Neuronal stem cell (in vitro differentiated cells): ENCODE measurements at regions not wholly inside any gene's neighbourhood (a gene's known extent, or its start where the extent isn't known, plus 50 kb on each side); places are given as distances from the start of the nearest gene placed in this dataset.

Experiments used
- DNase-seq: peaks from one replicate; pipeline ENCODE4 v3.0.0-alpha.2; 2013; ENCODE audit warnings: low spot score
- H2AFZ ChIP-seq: one replicate; pipeline ENCODE4 v1.6.1; 2013; ENCODE audit warnings: mild to moderate bottlenecking, low read length, inconsistent platforms
- H2AK5ac ChIP-seq: 2 replicates; pipeline ENCODE4 v1.6.1; 2013; ENCODE audit warnings: low read depth, mild to moderate bottlenecking, inconsistent platforms, low read length, moderate library complexity, mixed read lengths
- H2BK120ac ChIP-seq: 2 replicates; pipeline ENCODE4 v1.6.1; 2013; ENCODE audit warnings: low read depth, mild to moderate bottlenecking, inconsistent platforms, low read length, moderate library complexity, mixed read lengths
- H2BK12ac ChIP-seq: one replicate; pipeline ENCODE4 v1.6.1; 2013; ENCODE audit warnings: low read length, inconsistent platforms
- H2BK15ac ChIP-seq: 2 replicates; pipeline ENCODE4 v1.6.1; 2013; ENCODE audit warnings: mild to moderate bottlenecking, low read length, inconsistent platforms, mixed read lengths
- H2BK5ac ChIP-seq: one replicate; pipeline ENCODE4 v1.6.1; 2013; ENCODE audit warnings: inconsistent platforms, mild to moderate bottlenecking, low read length, moderate library complexity
- H3K14ac ChIP-seq: one replicate; pipeline ENCODE4 v1.6.1; 2013; ENCODE audit warnings: low read length, inconsistent platforms
- H3K18ac ChIP-seq: 2 replicates; pipeline ENCODE4 v1.6.1; 2013; ENCODE audit warnings: low read length, inconsistent platforms
- H3K23ac ChIP-seq: 2 replicates; pipeline ENCODE4 v1.6.1; 2013; ENCODE audit warnings: low read depth, mild to moderate bottlenecking, mixed read lengths, low read length, inconsistent platforms; ENCODE audit not compliant: poor library complexity
- H3K27ac ChIP-seq: replicated peaks from 3 replicates; pipeline ENCODE4 v1.5.1; 2013; ENCODE audit warnings: low read length, inconsistent platforms
- H3K27me3 ChIP-seq, 3 experiments: 2 replicates each; pipeline ENCODE4 v1.6.1; 2013; ENCODE audit warnings: low read length in 3 of 3, mild to moderate bottlenecking in 2 of 3, inconsistent platforms in 1 of 3, low read depth in 1 of 3, mixed read lengths in 1 of 3, moderate library complexity in 1 of 3; ENCODE audit not compliant: control insufficient read depth in 3 of 3, insufficient read depth in 3 of 3
- H3K36me3 ChIP-seq, 2 donors: replicated peaks in 1 of 2; 2 replicates each; pipeline ENCODE4 v1.6.1; 2013; ENCODE audit warnings: low read length in 2 of 2; ENCODE audit not compliant: control insufficient read depth in 2 of 2, insufficient read depth in 2 of 2
- H3K4ac ChIP-seq: 2 replicates; pipeline ENCODE4 v1.6.1; 2013; ENCODE audit warnings: inconsistent platforms, mild to moderate bottlenecking, low read length, moderate library complexity
- H3K4me1 ChIP-seq, 2 donors: 1 replicate in 1 of 2; 2 replicates in 1 of 2; pipeline ENCODE4 v1.6.1; 2013; ENCODE audit warnings: low read length in 2 of 2, low read depth in 1 of 2; ENCODE audit not compliant: control insufficient read depth in 2 of 2, insufficient read depth in 1 of 2
- H3K4me2 ChIP-seq: one replicate; pipeline ENCODE4 v1.6.1; 2013; ENCODE audit warnings: mild to moderate bottlenecking, low read length, inconsistent platforms; ENCODE audit not compliant: insufficient read depth, poor library complexity, severe bottlenecking
- H3K4me3 ChIP-seq, 2 donors: 2 replicates each; pipeline ENCODE4 v1.5.1; 2013; ENCODE audit warnings: low read length in 2 of 2, mild to moderate bottlenecking in 2 of 2, inconsistent platforms in 1 of 2, moderate library complexity in 1 of 2
- H3K79me1 ChIP-seq: one replicate; pipeline ENCODE4 v1.6.1; 2013; ENCODE audit warnings: low read depth, mild to moderate bottlenecking, inconsistent platforms, low read length, moderate library complexity
- H3K9ac ChIP-seq: one replicate; pipeline ENCODE4 v1.6.1; 2013; ENCODE audit warnings: mild to moderate bottlenecking, low read depth, low read length, inconsistent platforms; ENCODE audit not compliant: poor library complexity
- H3K9me3 ChIP-seq, 2 donors: replicated peaks in 1 of 2; 2 replicates each; pipeline versions ENCODE3 to v1.6.1; 2013; ENCODE audit warnings: low read length in 2 of 2, mild to moderate bottlenecking in 2 of 2, inconsistent platforms in 1 of 2, low read depth in 1 of 2, mixed read lengths in 1 of 2, moderate library complexity in 1 of 2; ENCODE audit not compliant: control insufficient read depth in 2 of 2, insufficient read depth in 1 of 2
- H4K8ac ChIP-seq: one replicate; pipeline ENCODE4 v1.6.1; 2013; ENCODE audit warnings: low read depth, mild to moderate bottlenecking, inconsistent platforms, low read length, moderate library complexity
- H4K91ac ChIP-seq: one replicate; pipeline ENCODE4 v1.6.1; 2013; ENCODE audit warnings: low read length, low read depth, mild to moderate bottlenecking, inconsistent platforms; ENCODE audit not compliant: poor library complexity
- WGBS, 2 donors: extraction: QIAGEN DNeasy Blood & Tissue Kit; methylation state at CpG; one replicate each; pipeline ENCODE4 v1.1.7; 2013; ENCODE audit warnings: missing lambda C conversion rate in 2 of 2, mixed read lengths in 1 of 2; ENCODE audit not compliant: insufficient read length in 2 of 2, insufficient replicate concordance in 1 of 2; ENCODE audit errors: extremely low coverage in 2 of 2; 5-methylcytosine and 5-hydroxymethylcytosine counted together

DNA sequence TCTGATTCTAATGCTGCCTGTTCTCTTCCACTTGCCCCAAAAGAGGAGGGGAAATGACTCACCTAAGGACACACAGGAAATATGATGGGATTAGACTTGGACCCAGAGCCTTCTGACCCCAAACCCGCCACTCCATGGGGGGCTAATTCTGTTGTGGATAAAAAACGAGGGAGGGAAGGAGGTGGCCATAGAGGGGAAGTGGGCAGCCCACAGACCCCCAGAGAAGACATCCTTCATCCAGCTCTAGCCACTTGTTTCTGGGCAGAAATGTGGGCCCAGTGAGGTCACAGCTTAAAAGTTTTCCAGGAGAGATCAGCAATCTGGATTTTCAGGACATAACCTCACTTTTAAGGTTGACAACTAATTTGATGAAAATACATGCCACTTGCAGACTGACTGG is 202.1 kb downstream of the ANKRD60 start:
- Histone ChIP-seq H2BK12ac (no peak overlapping the region), H3K9ac (no peak overlapping the region), H3K23ac (no peak overlapping the region), H2BK5ac (no peak overlapping the region), H3K18ac (no peak overlapping the region), H3K4me1 (no peaks in the 10 kb centered on the region), H2BK15ac (no peak overlapping the region), H3K36me3 (no peaks in the 10 kb centered on the region), H3K4me3 (no peak overlapping the region), H3K14ac (no peak overlapping the region), H3K27me3 (no peaks in the 10 kb centered on the region), H4K8ac (no peak overlapping the region), H3K9me3 (no peaks in the 10 kb centered on the region), H2BK120ac (no peak overlapping the region), H4K91ac (no peak overlapping the region), H3K27ac (no peak overlapping the region), H3K79me1 (no peaks in the 10 kb centered on the region), H3K4me2 (no peak overlapping the region), H2AK5ac (no peak overlapping the region), H2AFZ (no peak overlapping the region), H3K4ac (no peak overlapping the region)
- DNase-seq, result no peak
- no CpG with 5 or more reads among the region's 2 CpGs for WGBS, 2 donors

GRCh38 chr20:58025233-58025632 is 203.2 kb downstream of the ANKRD60 start:
- Histone ChIP-seq H3K27ac (no peak overlapping the region), H3K9ac (no peak overlapping the region), H3K4me3 (no peak overlapping the region), H3K14ac (no peak overlapping the region), H3K4ac (no peak overlapping the region), H2BK5ac (no peak overlapping the region), H3K79me1 (no peaks in the 10 kb centered on the region), H4K8ac (no peak overlapping the region), H2AK5ac (no peak overlapping the region), H3K18ac (no peak overlapping the region), H2BK15ac (no peak overlapping the region), H2BK12ac (no peak overlapping the region), H3K4me1 (no peaks in the 10 kb centered on the region), H3K23ac (no peak overlapping the region), H3K27me3 (no peaks in the 10 kb centered on the region), H3K36me3 (no peaks in the 10 kb centered on the region), H2BK120ac (no peak overlapping the region), H3K9me3 (no peaks in the 10 kb centered on the region), H4K91ac (no peak overlapping the region), H2AFZ (no peak overlapping the region), H3K4me2 (no peak overlapping the region)
- WGBS, 2 donors, result no CpG with 5 or more reads among the region's 3 CpGs
- DNase-seq, result no peak

- H2BK120ac ChIP-seq, result no peak overlapping the region
- H3K9ac ChIP-seq, result no peak overlapping the region
- H3K14ac ChIP-seq, result no peak overlapping the region
- H2AFZ ChIP-seq, result no peak overlapping the region
- no peak overlapping the region for H2AK5ac ChIP-seq
- H3K18ac ChIP-seq, result peak overlapping the region; percentile 16
- no peak overlapping the region for H4K91ac ChIP-seq
- no peaks in the 10 kb centered on the region for H3K36me3 ChIP-seq
- H3K27ac ChIP-seq, result no peak overlapping the region
- WGBS, 2 donors, result no CpG with 5 or more reads among the region's 9 CpGs
- no peak for DNase-seq
- H2BK5ac ChIP-seq, result no peak overlapping the region
- H3K4me2 ChIP-seq, result no peak overlapping the region
- H3K4me3 ChIP-seq, result no peak overlapping the region
- no peaks in the 10 kb centered on the region for H3K9me3 ChIP-seq
- H3K4me1 ChIP-seq, result no peaks in the 10 kb centered on the region
- H2BK12ac ChIP-seq, result no peak overlapping the region
- no peak overlapping the region for H3K4ac ChIP-seq
- H3K23ac ChIP-seq, result no peak overlapping the region
- H2BK15ac ChIP-seq, result no peak overlapping the region
- H3K79me1 ChIP-seq, result no peaks in the 10 kb centered on the region
- H3K27me3 ChIP-seq, result peaks cover 0 to 2% (median 0%) of the 10 kb centered on the region in 3 experiments
- no peak overlapping the region for H4K8ac ChIP-seq
Measured at GRCh38 chr20:58024241-58024721, 204.2 kb downstream of the ANKRD60 start.

GRCh38 chr20:58023781-58024180 is 204.7 kb downstream of the ANKRD60 start:
- Histone ChIP-seq H3K4me3 (no peak overlapping the region), H3K18ac (no peak overlapping the region), H2AK5ac (peak overlapping the region; percentile 16), H3K27ac (no peak overlapping the region), H4K8ac (no peak overlapping the region), H2BK120ac (no peak overlapping the region), H3K9ac (no peak overlapping the region), H3K14ac (no peak overlapping the region), H3K4ac (no peak overlapping the region), H3K79me1 (no peaks in the 10 kb centered on the region), H3K4me2 (no peak overlapping the region), H3K23ac (no peak overlapping the region), H3K9me3 (no peaks in the 10 kb centered on the region), H2BK5ac (no peak overlapping the region), H3K4me1 (no peaks in the 10 kb centered on the region), H3K36me3 (no peaks in the 10 kb centered on the region), H2BK15ac (no peak overlapping the region), H4K91ac (no peak overlapping the region), H3K27me3 (peaks cover 0 to 2% (median 0%) of the 10 kb centered on the region in 3 experiments), H2AFZ (no peak overlapping the region), H2BK12ac (no peak overlapping the region)
- WGBS, 2 donors, result no CpG with 5 or more reads among the region's 5 CpGs
- no peak for DNase-seq
